Activated CD4-positive, alpha-beta memory T cell treated with anti-CD3 and anti-CD28 coated beads for 36 hours (primary cell): ENCODE measurements at regions not wholly inside any gene's neighbourhood (a gene's known extent, or its start where the extent isn't known, plus 50 kb on each side); places are given as distances from the start of the nearest gene placed in this dataset.

Experiments
- CTCF ChIA-PET: fragments of 350-600 bp; sonication (Branson Sonifier 250); formaldehyde crosslinking; loops from one replicate; lab custom pipeline; 2021; ENCODE audit warnings: antibody characterized with exemption, inconsistent platforms; lab: Charles Lee
- POLR2A ChIA-PET: fragments of 350-600 bp; sonication (Branson Sonifier 250); formaldehyde crosslinking; loops from one replicate; lab custom pipeline; 2021; ENCODE audit warnings: antibody characterized with exemption; lab: Charles Lee
- DNase-seq: peaks from one replicate; pipeline ENCODE4 v3.0.0-alpha.2; 2020
- H3K27ac Mint-ChIP-seq: one replicate; pipeline ENCODE4 v1.8.0; 2021; ENCODE audit warnings: mixed read lengths
- H3K27me3 Mint-ChIP-seq: one replicate; pipeline ENCODE4 v1.8.0; 2021; ENCODE audit warnings: mixed read lengths
- H3K36me3 Mint-ChIP-seq: one replicate; pipeline ENCODE4 v1.8.0; 2021; ENCODE audit warnings: mixed read lengths
- H3K4me1 Mint-ChIP-seq: one replicate; pipeline ENCODE4 v1.8.0; 2021; ENCODE audit warnings: low read depth, mixed read lengths
- H3K4me3 Mint-ChIP-seq: one replicate; pipeline ENCODE4 v1.8.0; 2021; ENCODE audit warnings: mild to moderate bottlenecking, mixed read lengths
- H3K9me3 Mint-ChIP-seq: one replicate; pipeline ENCODE4 v1.8.0; 2021; ENCODE audit warnings: mixed read lengths
- intact Hi-C: fragments of 100-400 bp; cut with micrococcal nuclease; formaldehyde crosslinking; loops from one replicate; pipeline ENCODE4 v1.15.1; 2023

GRCh38 chr3:146839727-146840375, 234.7 kb upstream of the PLSCR5 start:
- Mint-ChIP-seq H3K27me3 (no peaks in the 10 kb centered on the region), H3K4me1 (no peaks in the 10 kb centered on the region), H3K36me3 (no peaks in the 10 kb centered on the region), H3K4me3 (no peak overlapping the region), H3K9me3 (peaks cover 6% of the 10 kb centered on the region), H3K27ac (no peak overlapping the region)
- intact Hi-C loops, result no loop called here
- no peak for DNase-seq
- CTCF ChIA-PET, result no interaction called here
- POLR2A ChIA-PET, result no interaction called here

- ChIA-PET POLR2A (no interaction called here), CTCF (no interaction called here)
- no peak overlapping the region for H3K27ac Mint-ChIP-seq
- intact Hi-C loops, result no loop called here
- no peaks in the 10 kb centered on the region for H3K27me3 Mint-ChIP-seq
- DNase-seq, result no peak
- no peak overlapping the region for H3K4me3 Mint-ChIP-seq
- no peaks in the 10 kb centered on the region for H3K36me3 Mint-ChIP-seq
- peaks cover 6% of the 10 kb centered on the region for H3K9me3 Mint-ChIP-seq
- H3K4me1 Mint-ChIP-seq, result no peaks in the 10 kb centered on the region
Measured at GRCh38 chr3:146838221-146838620, 233.1 kb upstream of the PLSCR5 start.

GRCh38 chr3:146834917-146835316, 229.8 kb upstream of the PLSCR5 start:
- no peak for DNase-seq
- no peaks in the 10 kb centered on the region for H3K27me3 Mint-ChIP-seq
- H3K4me1 Mint-ChIP-seq, result no peaks in the 10 kb centered on the region
- H3K4me3 Mint-ChIP-seq, result no peak overlapping the region
- H3K27ac Mint-ChIP-seq, result no peak overlapping the region
- ChIA-PET CTCF (no interaction called here), POLR2A (no interaction called here)
- intact Hi-C loops, result no loop called here
- H3K9me3 Mint-ChIP-seq, result peaks cover 5% of the 10 kb centered on the region
- no peaks in the 10 kb centered on the region for H3K36me3 Mint-ChIP-seq

- Mint-ChIP-seq H3K36me3 (no peaks in the 10 kb centered on the region), H3K9me3 (peaks cover 2% of the 10 kb centered on the region), H3K4me1 (no peaks in the 10 kb centered on the region), H3K27me3 (no peaks in the 10 kb centered on the region), H3K27ac (no peak overlapping the region), H3K4me3 (no peak overlapping the region)
- intact Hi-C loops, result no loop called here
- ChIA-PET POLR2A (no interaction called here), CTCF (interaction anchor here (0.9 kb wide), 1 partner anchor 463 kb away, joined by 3 read pairs; no protein-coding TSS in a partner anchor)
- DNase-seq, result no peak
Measured at GRCh38 chr3:146832857-146833458, 227.8 kb upstream of the PLSCR5 start.

DNA sequence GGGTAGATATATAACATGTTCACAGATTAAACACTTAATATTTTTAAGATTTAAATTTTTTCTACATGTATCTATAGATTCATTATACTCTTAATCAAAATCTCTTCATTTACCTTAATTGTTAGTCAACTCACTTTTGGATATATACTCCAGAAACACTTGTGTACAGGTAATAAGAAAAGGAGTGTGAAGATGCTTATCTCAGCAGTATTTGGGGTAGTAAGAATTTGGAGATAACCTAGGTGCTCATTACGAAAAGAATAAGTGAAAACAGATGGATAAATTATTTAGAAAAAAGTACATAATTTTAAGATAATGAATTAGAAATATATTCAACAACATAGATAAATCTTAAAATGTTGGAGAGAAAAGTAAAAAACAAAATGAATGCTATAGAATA, 226.5 kb upstream of the PLSCR5 start:
- Mint-ChIP-seq H3K9me3 (peaks cover 2% of the 10 kb centered on the region), H3K27me3 (no peaks in the 10 kb centered on the region), H3K4me3 (no peak overlapping the region), H3K27ac (no peak overlapping the region), H3K36me3 (no peaks in the 10 kb centered on the region), H3K4me1 (no peaks in the 10 kb centered on the region)
- CTCF ChIA-PET, result no interaction called here
- DNase-seq, result no peak
- intact Hi-C loops, result no loop called here
- POLR2A ChIA-PET, result no interaction called here

GRCh38 chr3:146830231-146830630, 225.1 kb upstream of the PLSCR5 start:
- intact Hi-C loops, result no loop called here
- ChIA-PET POLR2A (no interaction called here), CTCF (no interaction called here)
- no peak overlapping the region for H3K4me3 Mint-ChIP-seq
- H3K36me3 Mint-ChIP-seq, result no peaks in the 10 kb centered on the region
- no peaks in the 10 kb centered on the region for H3K27me3 Mint-ChIP-seq
- H3K27ac Mint-ChIP-seq, result no peak overlapping the region
- peaks cover 2% of the 10 kb centered on the region for H3K9me3 Mint-ChIP-seq
- DNase-seq, result no peak
- H3K4me1 Mint-ChIP-seq, result no peaks in the 10 kb centered on the region

DNA sequence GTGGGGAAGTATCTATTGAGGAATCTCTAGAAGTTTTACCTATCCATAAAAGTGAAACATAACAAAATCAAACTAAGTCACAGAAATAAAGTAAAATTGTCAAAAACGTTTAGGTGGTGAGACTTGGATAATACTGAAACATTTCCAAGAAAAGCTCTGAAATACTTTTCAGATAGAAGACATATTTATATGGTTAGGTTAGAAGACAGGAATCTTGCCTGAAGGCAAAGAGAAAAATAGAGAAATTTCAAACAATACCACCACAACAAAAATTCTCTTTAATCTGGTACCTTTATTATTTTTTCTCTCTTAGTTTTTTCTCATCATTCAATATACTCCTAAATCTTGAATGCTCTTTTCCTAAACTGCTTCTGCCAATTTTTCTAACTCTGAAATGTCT, 222.7 kb upstream of the PLSCR5 start:
- no peak for DNase-seq
- Mint-ChIP-seq H3K4me1 (no peaks in the 10 kb centered on the region), H3K4me3 (no peak overlapping the region), H3K27me3 (no peaks in the 10 kb centered on the region), H3K9me3 (peaks cover under 1% of the 10 kb centered on the region), H3K27ac (no peak overlapping the region), H3K36me3 (no peaks in the 10 kb centered on the region)
- POLR2A ChIA-PET, result no interaction called here
- CTCF ChIA-PET, result no interaction called here
- intact Hi-C loops, result no loop called here

DNA sequence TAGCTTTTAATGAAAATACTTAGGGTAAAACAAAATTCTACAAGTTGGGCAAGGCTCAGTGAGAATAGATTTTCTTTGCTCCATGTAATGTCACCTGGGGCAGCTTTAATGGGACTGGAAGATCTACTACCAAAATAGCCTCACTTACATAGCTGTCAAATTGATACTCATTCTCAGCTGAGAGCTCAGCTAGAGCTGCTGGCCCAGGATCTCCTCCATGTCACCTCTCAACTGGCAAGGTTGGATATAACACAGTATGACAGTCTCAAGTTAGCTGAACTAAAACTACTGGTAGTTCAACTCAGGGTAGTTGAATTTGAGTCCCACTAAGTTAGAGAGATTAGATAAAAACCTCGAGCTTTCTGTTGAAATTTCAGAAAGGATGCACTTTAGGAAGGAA, 218.5 kb upstream of the PLSCR5 start:
- H3K4me3 Mint-ChIP-seq, result no peak overlapping the region
- H3K27ac Mint-ChIP-seq, result no peak overlapping the region
- no peak for DNase-seq
- intact Hi-C loops, result no loop called here
- H3K36me3 Mint-ChIP-seq, result no peaks in the 10 kb centered on the region
- no peaks in the 10 kb centered on the region for H3K27me3 Mint-ChIP-seq
- H3K9me3 Mint-ChIP-seq, result no peaks in the 10 kb centered on the region
- POLR2A ChIA-PET, result no interaction called here
- no peaks in the 10 kb centered on the region for H3K4me1 Mint-ChIP-seq
- CTCF ChIA-PET, result no interaction called here

- CTCF ChIA-PET, result no interaction called here
- POLR2A ChIA-PET, result no interaction called here
- intact Hi-C loops, result no loop called here
- no peak for DNase-seq
- Mint-ChIP-seq H3K27ac (no peak overlapping the region), H3K36me3 (no peaks in the 10 kb centered on the region), H3K27me3 (no peaks in the 10 kb centered on the region), H3K4me1 (no peaks in the 10 kb centered on the region), H3K9me3 (no peaks in the 10 kb centered on the region), H3K4me3 (no peak overlapping the region)
Measured at GRCh38 chr3:146818866-146819265, 213.7 kb upstream of the PLSCR5 start.

- POLR2A ChIA-PET, result no interaction called here
- Mint-ChIP-seq H3K4me1 (no peaks in the 10 kb centered on the region), H3K9me3 (no peaks in the 10 kb centered on the region), H3K27ac (no peak overlapping the region), H3K27me3 (no peaks in the 10 kb centered on the region), H3K36me3 (no peaks in the 10 kb centered on the region), H3K4me3 (no peak overlapping the region)
- CTCF ChIA-PET, result no interaction called here
- intact Hi-C loops, result no loop called here
- DNase-seq, result no peak
Measured at GRCh38 chr3:146818301-146818700, 213.2 kb upstream of the PLSCR5 start.

DNA sequence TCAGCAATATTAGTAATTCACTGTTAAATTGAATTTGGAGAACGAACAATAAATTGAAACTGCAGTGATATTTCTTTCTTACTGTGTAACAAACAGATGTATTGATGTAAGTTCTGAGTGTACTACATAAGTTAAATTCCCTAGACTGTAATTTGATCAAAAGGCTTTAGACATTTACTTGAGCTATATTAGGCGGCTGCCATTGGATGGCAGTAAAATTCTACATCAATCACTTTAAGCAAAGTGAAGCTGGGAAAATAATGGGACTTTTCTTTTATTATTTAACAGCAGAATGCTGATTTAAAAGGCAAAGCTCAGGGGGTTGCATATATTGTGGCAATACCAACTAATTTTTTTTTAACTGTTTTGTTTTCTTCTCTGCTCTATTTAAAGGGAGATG, 212.6 kb upstream of the PLSCR5 start:
- H3K36me3 Mint-ChIP-seq, result no peaks in the 10 kb centered on the region
- H3K9me3 Mint-ChIP-seq, result no peaks in the 10 kb centered on the region
- no peaks in the 10 kb centered on the region for H3K27me3 Mint-ChIP-seq
- intact Hi-C loops, result no loop called here
- no peak overlapping the region for H3K4me3 Mint-ChIP-seq
- H3K4me1 Mint-ChIP-seq, result no peaks in the 10 kb centered on the region
- H3K27ac Mint-ChIP-seq, result no peak overlapping the region
- ChIA-PET CTCF (no interaction called here), POLR2A (no interaction called here)
- DNase-seq, result no peak

DNA sequence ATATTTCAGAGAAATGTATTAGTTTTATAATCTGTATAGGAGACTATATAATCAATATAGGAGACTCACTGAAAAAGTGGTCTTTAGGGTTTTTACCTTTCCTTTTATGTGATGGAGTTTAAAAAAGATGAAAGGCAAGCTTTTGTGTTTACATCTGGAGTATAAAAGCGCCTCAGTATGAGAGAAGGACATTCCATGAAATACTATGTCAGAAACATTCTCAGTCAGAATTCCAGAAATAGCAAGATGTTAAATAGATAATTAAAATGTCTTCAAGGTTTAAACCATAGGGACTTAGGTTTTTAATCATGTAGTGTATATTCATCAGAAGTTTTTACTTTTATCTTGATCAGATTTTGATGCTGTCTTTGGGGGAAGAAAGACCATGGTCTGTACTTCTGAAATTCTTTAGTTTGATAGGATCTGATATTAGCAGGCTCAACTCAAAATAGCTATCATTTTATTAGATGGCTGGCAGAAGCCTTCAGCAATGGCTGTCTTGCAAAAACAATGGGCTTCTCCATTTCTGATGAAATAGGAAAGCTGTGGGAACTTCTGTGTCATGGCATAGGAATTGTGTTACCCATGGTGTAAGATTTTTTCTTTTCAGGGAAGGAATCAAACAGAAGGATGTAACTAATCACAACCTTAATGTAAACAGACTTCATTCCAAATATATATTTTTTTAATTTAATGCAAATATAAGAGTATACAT, 209.6 kb upstream of the PLSCR5 start:
- DNase-seq, result no peak
- POLR2A ChIA-PET, result no interaction called here
- H3K27ac Mint-ChIP-seq, result no peak overlapping the region
- CTCF ChIA-PET, result no interaction called here
- H3K4me3 Mint-ChIP-seq, result no peak overlapping the region
- no peaks in the 10 kb centered on the region for H3K27me3 Mint-ChIP-seq
- no peaks in the 10 kb centered on the region for H3K36me3 Mint-ChIP-seq
- no peaks in the 10 kb centered on the region for H3K9me3 Mint-ChIP-seq
- intact Hi-C loops, result no loop called here
- H3K4me1 Mint-ChIP-seq, result no peaks in the 10 kb centered on the region

- POLR2A ChIA-PET, result no interaction called here
- intact Hi-C loops, result no loop called here
- Mint-ChIP-seq H3K36me3 (no peaks in the 10 kb centered on the region), H3K4me1 (no peaks in the 10 kb centered on the region), H3K27me3 (no peaks in the 10 kb centered on the region), H3K27ac (no peak overlapping the region), H3K4me3 (no peak overlapping the region), H3K9me3 (no peaks in the 10 kb centered on the region)
- no peak for DNase-seq
- CTCF ChIA-PET, result no interaction called here
Measured at GRCh38 chr3:146813496-146813895, 208.3 kb upstream of the PLSCR5 start.
